BE2C (cell line): ENCODE measurements at regions not wholly inside any gene's neighbourhood (a gene's known extent, or its start where the extent isn't known, plus 50 kb on each side); places are given as distances from the start of the nearest gene placed in this dataset.

Experiments used
- DNase-seq: peaks from one replicate; pipeline ENCODE4 v3.0.0-alpha.2; 2020
- H3K27me3 ChIP-seq: fragments of 250-450 bp; sonication (Bioruptor Pico); 2 replicates; pipeline ENCODE4 v1.5.1; 2020; ENCODE audit warnings: mild to moderate bottlenecking
- H3K36me3 ChIP-seq: fragments of 250-450 bp; sonication (Bioruptor Pico); 2 replicates; pipeline ENCODE4 v1.5.1; 2020; ENCODE audit warnings: mild to moderate bottlenecking
- H3K4me1 ChIP-seq: fragments of 250-450 bp; sonication (Bioruptor Pico); 2 replicates; pipeline ENCODE4 v1.5.1; 2020
- H3K4me3 ChIP-seq: 2 replicates; pipeline ENCODE4 v1.5.1; 2011; ENCODE audit warnings: low read depth, low read length
- H3K9me3 ChIP-seq: fragments of 250-450 bp; sonication (Bioruptor Pico); 2 replicates; pipeline ENCODE4 v1.5.1; 2020
- CTCF ChIP-seq: IDR thresholded peaks from 2 replicates; pipeline ENCODE4 v1.5.1; 2012; ENCODE audit warnings: mild to moderate bottlenecking, low read depth, low read length

GRCh38 chr14:71488703-71489191, 443.5 kb upstream of the RGS6 start:
- Histone ChIP-seq H3K4me3 (no peak overlapping the region), H3K27me3 (no peaks in the 10 kb centered on the region; the same call in 1 of the 2 replicates), H3K36me3 (no peaks in the 10 kb centered on the region), H3K9me3 (no peaks in the 10 kb centered on the region), H3K4me1 (peaks cover 3% of the 10 kb centered on the region; the same call in 1 of the 2 replicates)
- no peak for TF ChIP-seq CTCF
- DNase-seq, result no peak

GRCh38 chr14:71489742-71490141, 442.5 kb upstream of the RGS6 start:
- Histone ChIP-seq H3K27me3 (no peaks in the 10 kb centered on the region; the same call in 1 of the 2 replicates), H3K4me3 (no peak overlapping the region), H3K4me1 (peaks cover 3% of the 10 kb centered on the region; the same call in 1 of the 2 replicates), H3K36me3 (no peaks in the 10 kb centered on the region), H3K9me3 (no peaks in the 10 kb centered on the region)
- no peak for DNase-seq
- TF ChIP-seq CTCF, result no peak

GRCh38 chr14:71491931-71492330, 440.3 kb upstream of the RGS6 start:
- Histone ChIP-seq H3K9me3 (no peaks in the 10 kb centered on the region), H3K27me3 (no peaks in the 10 kb centered on the region; the same call in 1 of the 2 replicates), H3K4me1 (peaks cover 3% of the 10 kb centered on the region; the same call in 1 of the 2 replicates), H3K36me3 (no peaks in the 10 kb centered on the region), H3K4me3 (no peak overlapping the region)
- TF ChIP-seq CTCF, result no peak
- DNase-seq, result no peak

DNA sequence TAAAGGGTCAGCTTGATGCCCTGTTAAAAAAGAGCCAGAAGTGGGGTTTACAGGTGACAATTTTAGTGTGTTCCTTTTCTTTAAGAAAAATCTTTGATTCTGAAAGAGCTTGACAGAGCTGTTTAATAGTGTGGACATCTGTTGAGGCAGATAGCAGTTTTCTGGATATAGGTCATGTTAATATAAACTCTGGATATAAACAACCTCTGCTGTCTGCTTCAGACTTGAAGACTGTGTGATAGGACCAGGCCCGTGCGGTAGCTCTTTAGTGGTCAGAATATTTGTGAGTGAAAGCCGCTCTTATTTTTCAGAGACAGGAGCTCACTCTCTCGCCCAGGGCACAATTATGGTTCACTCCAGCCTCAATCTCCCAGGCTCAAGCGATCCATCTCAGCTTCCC, 439.9 kb upstream of the RGS6 start:
- no peak for DNase-seq
- TF ChIP-seq CTCF, result no peak
- no peaks in the 10 kb centered on the region; the same call in 1 of the 2 replicates for H3K27me3 ChIP-seq
- no peaks in the 10 kb centered on the region for H3K36me3 ChIP-seq
- H3K4me3 ChIP-seq, result no peak overlapping the region
- H3K4me1 ChIP-seq, result peaks cover 3% of the 10 kb centered on the region; the same call in 1 of the 2 replicates
- no peaks in the 10 kb centered on the region for H3K9me3 ChIP-seq

DNA sequence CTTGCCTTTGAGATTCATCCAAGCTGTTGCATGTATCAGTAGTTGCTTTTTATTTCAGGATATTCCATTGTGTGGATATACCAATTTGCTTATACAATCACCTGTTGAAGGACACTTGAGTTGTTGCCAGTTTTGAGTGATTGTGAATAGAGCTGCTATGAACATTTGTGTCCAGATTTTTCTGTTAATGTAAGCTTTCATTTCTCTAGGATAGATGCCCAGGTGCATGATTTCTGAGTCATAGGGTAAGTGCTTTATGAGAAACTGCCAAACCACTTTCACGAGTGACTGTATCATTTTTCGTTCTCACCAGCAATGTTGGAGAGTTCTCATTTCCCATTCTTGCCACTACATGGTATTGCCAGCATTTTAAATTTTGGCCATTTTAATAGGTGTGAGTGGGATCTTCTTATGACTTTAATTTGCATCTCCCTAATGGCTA, 434.6 kb upstream of the RGS6 start:
- H3K36me3 ChIP-seq, result no peaks in the 10 kb centered on the region; the same call in 1 of the 2 replicates
- no peaks in the 10 kb centered on the region for H3K4me1 ChIP-seq
- DNase-seq, result no peak
- H3K27me3 ChIP-seq, result no peaks in the 10 kb centered on the region
- TF ChIP-seq CTCF, result no peak
- H3K4me3 ChIP-seq, result no peak overlapping the region
- H3K9me3 ChIP-seq, result no peaks in the 10 kb centered on the region

- Histone ChIP-seq H3K27me3 (no peaks in the 10 kb centered on the region), H3K36me3 (no peaks in the 10 kb centered on the region; the same call in 1 of the 2 replicates), H3K4me1 (no peaks in the 10 kb centered on the region), H3K9me3 (no peaks in the 10 kb centered on the region), H3K4me3 (no peak overlapping the region)
- no peak for TF ChIP-seq CTCF
- no peak for DNase-seq
Measured at GRCh38 chr14:71498212-71498611, 434.0 kb upstream of the RGS6 start.
